ENCODE measurements at regions not wholly inside any gene's neighbourhood (a gene's known extent, or its start where the extent isn't known, plus 50 kb on each side); places are given as distances from the start of the nearest gene placed in this dataset.

GRCh38 chr1:101338714-101339430 lies 102.1 kb downstream of the S1PR1 start:
- TF ChIP-seq, protein P1, sequence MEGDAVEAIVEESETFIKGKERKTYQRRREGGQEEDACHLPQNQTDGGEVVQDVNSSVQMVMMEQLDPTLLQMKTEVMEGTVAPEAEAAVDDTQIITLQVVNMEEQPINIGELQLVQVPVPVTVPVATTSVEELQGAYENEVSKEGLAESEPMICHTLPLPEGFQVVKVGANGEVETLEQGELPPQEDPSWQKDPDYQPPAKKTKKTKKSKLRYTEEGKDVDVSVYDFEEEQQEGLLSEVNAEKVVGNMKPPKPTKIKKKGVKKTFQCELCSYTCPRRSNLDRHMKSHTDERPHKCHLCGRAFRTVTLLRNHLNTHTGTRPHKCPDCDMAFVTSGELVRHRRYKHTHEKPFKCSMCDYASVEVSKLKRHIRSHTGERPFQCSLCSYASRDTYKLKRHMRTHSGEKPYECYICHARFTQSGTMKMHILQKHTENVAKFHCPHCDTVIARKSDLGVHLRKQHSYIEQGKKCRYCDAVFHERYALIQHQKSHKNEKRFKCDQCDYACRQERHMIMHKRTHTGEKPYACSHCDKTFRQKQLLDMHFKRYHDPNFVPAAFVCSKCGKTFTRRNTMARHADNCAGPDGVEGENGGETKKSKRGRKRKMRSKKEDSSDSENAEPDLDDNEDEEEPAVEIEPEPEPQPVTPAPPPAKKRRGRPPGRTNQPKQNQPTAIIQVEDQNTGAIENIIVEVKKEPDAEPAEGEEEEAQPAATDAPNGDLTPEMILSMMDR (IDR thresholded peaks at IDR 0.05) = no peak
- TF ChIP-seq TCF7L2 (IDR thresholded peaks at IDR 0.05; ENCODE audit: low read depth, low read length) (no peak), POLR2AphosphoS5 (IDR thresholded peaks at IDR 0.05; ENCODE audit: low read depth, low read length) (no peak), SIN3A (IDR thresholded peaks at IDR 0.05; ENCODE audit: borderline replicate concordance, insufficient read depth, low read depth, low read length) (no peak)
- TF ChIP-seq, protein P2, sequence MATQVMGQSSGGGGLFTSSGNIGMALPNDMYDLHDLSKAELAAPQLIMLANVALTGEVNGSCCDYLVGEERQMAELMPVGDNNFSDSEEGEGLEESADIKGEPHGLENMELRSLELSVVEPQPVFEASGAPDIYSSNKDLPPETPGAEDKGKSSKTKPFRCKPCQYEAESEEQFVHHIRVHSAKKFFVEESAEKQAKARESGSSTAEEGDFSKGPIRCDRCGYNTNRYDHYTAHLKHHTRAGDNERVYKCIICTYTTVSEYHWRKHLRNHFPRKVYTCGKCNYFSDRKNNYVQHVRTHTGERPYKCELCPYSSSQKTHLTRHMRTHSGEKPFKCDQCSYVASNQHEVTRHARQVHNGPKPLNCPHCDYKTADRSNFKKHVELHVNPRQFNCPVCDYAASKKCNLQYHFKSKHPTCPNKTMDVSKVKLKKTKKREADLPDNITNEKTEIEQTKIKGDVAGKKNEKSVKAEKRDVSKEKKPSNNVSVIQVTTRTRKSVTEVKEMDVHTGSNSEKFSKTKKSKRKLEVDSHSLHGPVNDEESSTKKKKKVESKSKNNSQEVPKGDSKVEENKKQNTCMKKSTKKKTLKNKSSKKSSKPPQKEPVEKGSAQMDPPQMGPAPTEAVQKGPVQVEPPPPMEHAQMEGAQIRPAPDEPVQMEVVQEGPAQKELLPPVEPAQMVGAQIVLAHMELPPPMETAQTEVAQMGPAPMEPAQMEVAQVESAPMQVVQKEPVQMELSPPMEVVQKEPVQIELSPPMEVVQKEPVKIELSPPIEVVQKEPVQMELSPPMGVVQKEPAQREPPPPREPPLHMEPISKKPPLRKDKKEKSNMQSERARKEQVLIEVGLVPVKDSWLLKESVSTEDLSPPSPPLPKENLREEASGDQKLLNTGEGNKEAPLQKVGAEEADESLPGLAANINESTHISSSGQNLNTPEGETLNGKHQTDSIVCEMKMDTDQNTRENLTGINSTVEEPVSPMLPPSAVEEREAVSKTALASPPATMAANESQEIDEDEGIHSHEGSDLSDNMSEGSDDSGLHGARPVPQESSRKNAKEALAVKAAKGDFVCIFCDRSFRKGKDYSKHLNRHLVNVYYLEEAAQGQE (IDR thresholded peaks at IDR 0.05; ENCODE audit: insufficient read depth in 1 of 2, low read depth in 2 of 2, low read length in 1 of 2) = no peak

Measured in Panc1 (cell line).